HCT116 (cell line): ENCODE measurements at regions not wholly inside any gene's neighbourhood (a gene's known extent, or its start where the extent isn't known, plus 50 kb on each side); places are given as distances from the start of the nearest gene placed in this dataset.
A peak's percentile ranks its signal among the peaks of the same experiment; 100 is the strongest.

Experiments
- ATAC-seq: fragments of 200-7000 bp; cut with Tn5 transposase; 2 replicates; pipeline ENCODE4 v1.9.1; 2020; ENCODE audit warnings: mild to moderate bottlenecking, moderate library complexity
- BruUV-seq: library from RNA; stranded (reverse); fragments of 400-500 nt; replicated peaks from 2 replicates; lab custom pipeline; 2021; lab: Mats Ljungman, UMichigan
- CTCF ChIA-PET: fragments of 300-600 bp; sonication (Branson Sonifier 250); formaldehyde crosslinking; loops from one replicate; lab custom pipeline; 2021; ENCODE audit warnings: antibody characterized with exemption; lab: Charles Lee
- POLR2A ChIA-PET: fragments of 300-600, 350-600 bp; sonication (Branson Sonifier 250); formaldehyde crosslinking; loops from one replicate; lab custom pipeline; 2021; ENCODE audit warnings: antibody characterized with exemption; lab: Charles Lee
- RAD21 ChIA-PET, 2 experiments: fragments of 300-600 bp; sonication (Branson Sonifier 250); formaldehyde crosslinking; loops; one replicate each; lab custom pipeline; 2023; ENCODE audit warnings: low total read pairs in 2 of 2; ENCODE audit not compliant: uncharacterized antibody in 2 of 2, unreplicated experiment in 2 of 2, low non-redundant PET in 1 of 2; lab: Charles Lee
- DNase-seq: peaks from one replicate; pipeline ENCODE4 v3.0.0-alpha.2; 2010; ENCODE audit warnings: low read depth, low spot score
- H2AFZ ChIP-seq: fragments of 200-600 bp; shearing (Covaris generic), sonication (generic); 2 replicates; pipeline ENCODE4 v1.6.1; 2017; ENCODE audit warnings: low read depth, mixed run types, mixed read lengths, antibody characterized with exemption, low read length; ENCODE audit not compliant: poor library complexity, severe bottlenecking
- H3K27ac ChIP-seq: 2 replicates; pipeline ENCODE4 v1.5.1; 2012; ENCODE audit warnings: low read depth, low read length
- H3K27me3 ChIP-seq: fragments of 200-600 bp; sonication (generic); 2 replicates; pipeline ENCODE4 v1.6.1; 2016; ENCODE audit warnings: mixed run types, low read length, mixed read lengths; ENCODE audit not compliant: insufficient read depth
- H3K36me3 ChIP-seq, 2 experiments: fragments of 200-500 bp in 1 of 2; fragments of 200-600 bp in 1 of 2; sonication (Bioruptor generic) in 1 of 2; sonication (generic) in 1 of 2; 2 replicates each; pipeline versions ENCODE4 v1.5.1 to v1.6.1; 2014 to 2016; ENCODE audit warnings: low read length in 2 of 2, inconsistent platforms in 1 of 2, mixed read lengths in 1 of 2, mixed run types in 1 of 2; ENCODE audit not compliant: insufficient read depth in 2 of 2, control insufficient read depth in 1 of 2
- H3K4me1 ChIP-seq, 2 experiments: fragments of 200-600 bp in 1 of 2; sonication (generic) in 1 of 2; 2 replicates each; pipeline versions ENCODE4 v1.5.1 to v1.6.1; 2012 to 2017; ENCODE audit warnings: low read length in 2 of 2, inconsistent platforms in 1 of 2, mild to moderate bottlenecking in 1 of 2, mixed read lengths in 1 of 2, mixed run types in 1 of 2, moderate library complexity in 1 of 2; ENCODE audit not compliant: insufficient read depth in 2 of 2, control insufficient read depth in 1 of 2
- H3K4me2 ChIP-seq: fragments of 200-600 bp; sonication (generic); 2 replicates; pipeline ENCODE4 v1.6.1; 2017; ENCODE audit warnings: mixed run types, low read length, mixed read lengths
- H3K4me3 ChIP-seq, 2 experiments: fragments of 200-600 bp in 1 of 2; sonication (generic) in 1 of 2; replicated peaks in 1 of 2; 2 replicates each; pipeline ENCODE4 v1.5.1; 2011 to 2016; ENCODE audit warnings: low read length in 2 of 2, control low read depth in 1 of 2, low read depth in 1 of 2, mild to moderate bottlenecking in 1 of 2, mixed read lengths in 1 of 2, mixed run types in 1 of 2
- H3K79me2 ChIP-seq: fragments of 200-600 bp; sonication (generic); 2 replicates; pipeline ENCODE4 v1.6.1; 2017; ENCODE audit warnings: mild to moderate bottlenecking, mixed run types, low read length, moderate library complexity, mixed read lengths; ENCODE audit not compliant: insufficient read depth
- H3K9ac ChIP-seq: fragments of 200-600 bp; sonication (generic); 2 replicates; pipeline ENCODE4 v1.6.1; 2016; ENCODE audit warnings: low read length, mixed read lengths
- H3K9me2 ChIP-seq: fragments of 200-600 bp; sonication (generic), shearing (Covaris generic); 2 replicates; pipeline ENCODE4 v1.6.1; 2017; ENCODE audit warnings: mixed run types, mild to moderate bottlenecking, moderate library complexity; ENCODE audit not compliant: insufficient read depth
- H3K9me3 ChIP-seq, 2 experiments: fragments of 200-500 bp in 1 of 2; fragments of 200-600 bp in 1 of 2; sonication (Bioruptor generic) in 1 of 2; sonication (generic) in 1 of 2; 2 replicates each; pipeline ENCODE4 v1.6.1; 2014 to 2017; ENCODE audit warnings: low read length in 2 of 2, mixed read lengths in 2 of 2, inconsistent platforms in 1 of 2, low read depth in 1 of 2, mild to moderate bottlenecking in 1 of 2, mixed run types in 1 of 2, moderate library complexity in 1 of 2; ENCODE audit not compliant: control insufficient read depth in 1 of 2, insufficient read depth in 1 of 2
- H4K20me1 ChIP-seq: fragments of 200-600 bp; sonication (generic), shearing (Covaris generic); 2 replicates; pipeline ENCODE4 v1.6.1; 2017; ENCODE audit warnings: mixed run types, mild to moderate bottlenecking, moderate library complexity; ENCODE audit not compliant: insufficient read depth
- CBX3 ChIP-seq: IDR thresholded peaks from 2 replicates; pipeline ENCODE4 v1.6.1; 2012; ENCODE audit warnings: low read depth
- CEBPB ChIP-seq: IDR thresholded peaks from 2 replicates; pipeline ENCODE4 v1.6.1; 2012; ENCODE audit warnings: low read depth
- EGR1 ChIP-seq: IDR thresholded peaks from 2 replicates; pipeline ENCODE4 v1.6.1; 2012; ENCODE audit warnings: low read depth
- EZH2phosphoT487 ChIP-seq: fragments of 200-600 bp; IDR thresholded peaks from 2 replicates; pipeline ENCODE4 v1.6.1; 2018; ENCODE audit warnings: antibody characterized with exemption, borderline replicate concordance
- FOSL1 ChIP-seq: IDR thresholded peaks from 2 replicates; pipeline ENCODE4 v1.6.1; 2012; ENCODE audit warnings: low read depth
- POLR2AphosphoS5 ChIP-seq: IDR thresholded peaks from 2 replicates; pipeline ENCODE4 v1.6.1; 2011; ENCODE audit warnings: mild to moderate bottlenecking, low read depth, low read length, moderate library complexity
- intact Hi-C: fragments of 100-400 bp; cut with micrococcal nuclease; formaldehyde crosslinking; loops from 2 replicates; pipeline ENCODE4 v1.10.0; 2022
- TF ChIP-seq, protein P1 (sequence below): IDR thresholded peaks from 2 replicates; pipeline ENCODE4 v1.6.1; 2012; ENCODE audit warnings: low read depth
- TF ChIP-seq, protein P2 (sequence below), 3 experiments: fragments of 200-600 bp in 1 of 3; sonication (generic) in 1 of 3; IDR thresholded peaks in 2 of 3; conservative IDR thresholded peaks in 1 of 3; 2 replicates each; pipeline ENCODE4 v1.5.1; 2012 to 2017; ENCODE audit warnings: low read depth in 2 of 3, low read length in 2 of 3, antibody characterized with exemption in 1 of 3, borderline replicate concordance in 1 of 3, control low read depth in 1 of 3, mild to moderate bottlenecking in 1 of 3, mixed read lengths in 1 of 3, mixed run types in 1 of 3, moderate library complexity in 1 of 3; ENCODE audit not compliant: insufficient read depth in 1 of 3

- TF ChIP-seq CBX3 (no peak), EGR1 (no peak), CEBPB (no peak), FOSL1 (no peak), EZH2phosphoT487 (no peak), POLR2AphosphoS5 (no peak)
- TF ChIP-seq, protein P1, sequence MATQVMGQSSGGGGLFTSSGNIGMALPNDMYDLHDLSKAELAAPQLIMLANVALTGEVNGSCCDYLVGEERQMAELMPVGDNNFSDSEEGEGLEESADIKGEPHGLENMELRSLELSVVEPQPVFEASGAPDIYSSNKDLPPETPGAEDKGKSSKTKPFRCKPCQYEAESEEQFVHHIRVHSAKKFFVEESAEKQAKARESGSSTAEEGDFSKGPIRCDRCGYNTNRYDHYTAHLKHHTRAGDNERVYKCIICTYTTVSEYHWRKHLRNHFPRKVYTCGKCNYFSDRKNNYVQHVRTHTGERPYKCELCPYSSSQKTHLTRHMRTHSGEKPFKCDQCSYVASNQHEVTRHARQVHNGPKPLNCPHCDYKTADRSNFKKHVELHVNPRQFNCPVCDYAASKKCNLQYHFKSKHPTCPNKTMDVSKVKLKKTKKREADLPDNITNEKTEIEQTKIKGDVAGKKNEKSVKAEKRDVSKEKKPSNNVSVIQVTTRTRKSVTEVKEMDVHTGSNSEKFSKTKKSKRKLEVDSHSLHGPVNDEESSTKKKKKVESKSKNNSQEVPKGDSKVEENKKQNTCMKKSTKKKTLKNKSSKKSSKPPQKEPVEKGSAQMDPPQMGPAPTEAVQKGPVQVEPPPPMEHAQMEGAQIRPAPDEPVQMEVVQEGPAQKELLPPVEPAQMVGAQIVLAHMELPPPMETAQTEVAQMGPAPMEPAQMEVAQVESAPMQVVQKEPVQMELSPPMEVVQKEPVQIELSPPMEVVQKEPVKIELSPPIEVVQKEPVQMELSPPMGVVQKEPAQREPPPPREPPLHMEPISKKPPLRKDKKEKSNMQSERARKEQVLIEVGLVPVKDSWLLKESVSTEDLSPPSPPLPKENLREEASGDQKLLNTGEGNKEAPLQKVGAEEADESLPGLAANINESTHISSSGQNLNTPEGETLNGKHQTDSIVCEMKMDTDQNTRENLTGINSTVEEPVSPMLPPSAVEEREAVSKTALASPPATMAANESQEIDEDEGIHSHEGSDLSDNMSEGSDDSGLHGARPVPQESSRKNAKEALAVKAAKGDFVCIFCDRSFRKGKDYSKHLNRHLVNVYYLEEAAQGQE, result no peak
- TF ChIP-seq, protein P2, sequence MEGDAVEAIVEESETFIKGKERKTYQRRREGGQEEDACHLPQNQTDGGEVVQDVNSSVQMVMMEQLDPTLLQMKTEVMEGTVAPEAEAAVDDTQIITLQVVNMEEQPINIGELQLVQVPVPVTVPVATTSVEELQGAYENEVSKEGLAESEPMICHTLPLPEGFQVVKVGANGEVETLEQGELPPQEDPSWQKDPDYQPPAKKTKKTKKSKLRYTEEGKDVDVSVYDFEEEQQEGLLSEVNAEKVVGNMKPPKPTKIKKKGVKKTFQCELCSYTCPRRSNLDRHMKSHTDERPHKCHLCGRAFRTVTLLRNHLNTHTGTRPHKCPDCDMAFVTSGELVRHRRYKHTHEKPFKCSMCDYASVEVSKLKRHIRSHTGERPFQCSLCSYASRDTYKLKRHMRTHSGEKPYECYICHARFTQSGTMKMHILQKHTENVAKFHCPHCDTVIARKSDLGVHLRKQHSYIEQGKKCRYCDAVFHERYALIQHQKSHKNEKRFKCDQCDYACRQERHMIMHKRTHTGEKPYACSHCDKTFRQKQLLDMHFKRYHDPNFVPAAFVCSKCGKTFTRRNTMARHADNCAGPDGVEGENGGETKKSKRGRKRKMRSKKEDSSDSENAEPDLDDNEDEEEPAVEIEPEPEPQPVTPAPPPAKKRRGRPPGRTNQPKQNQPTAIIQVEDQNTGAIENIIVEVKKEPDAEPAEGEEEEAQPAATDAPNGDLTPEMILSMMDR (IDR thresholded peaks at IDR 0.05 in 2 of 3, conservative IDR thresholded peaks at IDR 0.05 in 1 of 3; ENCODE audit: borderline replicate concordance in 1 of 3, insufficient read depth in 1 of 3, low read depth in 2 of 3, low read length in 2 of 3), result peak in 2 of 3 experiments; percentile 20 to 23; a peak in 2 of 6 replicates
- no peak overlapping the region for H2AFZ ChIP-seq
- no peak overlapping the region for H3K4me3 ChIP-seq
- CTCF ChIA-PET, result no interaction called here
- no peaks in the 10 kb centered on the region for H3K4me1 ChIP-seq
- POLR2A ChIA-PET, result no interaction called here
- no peaks in the 10 kb centered on the region for H3K9me2 ChIP-seq
- no TSS peak for BruUV-seq
- intact Hi-C loops, result no loop called here
- DNase-seq, result no peak
- no peaks in the 10 kb centered on the region for H4K20me1 ChIP-seq
- no peaks in the 10 kb centered on the region for H3K79me2 ChIP-seq
- no peak overlapping the region for H3K27ac ChIP-seq
- H3K4me2 ChIP-seq, result no peak overlapping the region
- H3K9me3 ChIP-seq, result no peaks in the 10 kb centered on the region
- H3K27me3 ChIP-seq, result no peaks in the 10 kb centered on the region
- H3K36me3 ChIP-seq, result no peaks in the 10 kb centered on the region; a peak in 1 of 4 replicates
- no peak overlapping the region for H3K9ac ChIP-seq
- ATAC-seq, result 0 out of 2 replicates have a peak, but pooled peaks have one; percentile 50
- RAD21 ChIA-PET, result no interaction called here
These were observed 152.8 kb upstream of the IRX6 start for GRCh38 chr16:55171241-55171640.
